PC-3 (cell line): ENCODE measurements at regions not wholly inside any gene's neighbourhood (a gene's known extent, or its start where the extent isn't known, plus 50 kb on each side); places are given as distances from the start of the nearest gene placed in this dataset.

Experiments used
- ATAC-seq: fragments of 200-7000 bp; cut with Tn5 transposase; 2 replicates; pipeline ENCODE4 v1.9.1; 2020; ENCODE audit warnings: mild to moderate bottlenecking, moderate library complexity
- BruUV-seq: library from RNA; stranded (reverse); fragments of 400-500 nt; replicated peaks from 2 replicates; lab custom pipeline; 2021; lab: Mats Ljungman, UMichigan
- CTCF ChIA-PET: fragments of 300-600 bp; sonication (Branson Sonifier 250); formaldehyde crosslinking; loops from one replicate; lab custom pipeline; 2022; ENCODE audit warnings: antibody characterized with exemption; lab: Charles Lee
- POLR2A ChIA-PET: fragments of 300-600 bp; sonication (Branson Sonifier 250); formaldehyde crosslinking; loops from one replicate; lab custom pipeline; 2022; ENCODE audit warnings: antibody characterized with exemption; ENCODE audit not compliant: unreplicated experiment; lab: Charles Lee
- DNase-seq: peaks from one replicate; pipeline ENCODE4 v3.0.0-alpha.2; 2015
- H2AFZ ChIP-seq: fragments of 300-600 bp; sonication (generic); 2 replicates; pipeline ENCODE4 v1.6.0; 2016; ENCODE audit warnings: antibody characterized with exemption, low read length
- H3F3A ChIP-seq: fragments of 300-600 bp; sonication (generic); one replicate; pipeline ENCODE4 v1.6.0; 2017; ENCODE audit warnings: antibody characterized with exemption, low read length, control low read depth, mild to moderate bottlenecking; ENCODE audit not compliant: unreplicated experiment
- H3K27ac ChIP-seq: fragments of 300-600 bp; sonication (generic); 2 replicates; pipeline ENCODE4 v1.5.1; 2016; ENCODE audit warnings: mild to moderate bottlenecking, low read length
- H3K27me3 ChIP-seq: fragments of 300-600 bp; sonication (generic); 2 replicates; pipeline ENCODE4 v1.6.1; 2016; ENCODE audit warnings: low read length, mixed read lengths
- H3K36me3 ChIP-seq: fragments of 300-600 bp; sonication (generic); 2 replicates; pipeline ENCODE4 v1.6.1; 2016; ENCODE audit warnings: low read depth, mixed run types, low read length, mixed read lengths
- H3K4me1 ChIP-seq: fragments of 300-600 bp; sonication (generic); 2 replicates; pipeline ENCODE4 v1.5.1; 2016; ENCODE audit warnings: low read length; ENCODE audit not compliant: insufficient read depth
- H3K4me2 ChIP-seq: fragments of 300-600 bp; sonication (generic); 2 replicates; pipeline ENCODE4 v1.6.0; 2016; ENCODE audit warnings: low read length
- H3K4me3 ChIP-seq: fragments of 300-600 bp; sonication (generic); 2 replicates; pipeline ENCODE4 v1.5.1; 2016; ENCODE audit warnings: mild to moderate bottlenecking, low read length, mixed read lengths
- H3K79me2 ChIP-seq: fragments of 300-600 bp; sonication (generic); 2 replicates; pipeline ENCODE4 v1.6.1; 2017; ENCODE audit warnings: low read length, mixed read lengths
- H3K9ac ChIP-seq: fragments of 300-600 bp; sonication (generic); 2 replicates; pipeline ENCODE4 v1.6.0; 2016; ENCODE audit warnings: mild to moderate bottlenecking, low read length
- H3K9me2 ChIP-seq: fragments of 300-600 bp; sonication (generic); replicated peaks from 2 replicates; pipeline ENCODE4 v1.6.1; 2016; ENCODE audit warnings: mixed run types, low read length, mixed read lengths
- H3K9me3 ChIP-seq: fragments of 300-600 bp; sonication (generic); 2 replicates; pipeline ENCODE4 v1.6.1; 2016; ENCODE audit warnings: low read length, mixed read lengths
- H4K20me1 ChIP-seq: fragments of 300-600 bp; sonication (generic); 2 replicates; pipeline ENCODE4 v1.6.1; 2016; ENCODE audit warnings: low read length, mixed read lengths
- EZH2 ChIP-seq: fragments of 300-600 bp; sonication (generic); IDR thresholded peaks from one replicate; pipeline ENCODE4 v1.6.1; 2017; ENCODE audit warnings: antibody characterized with exemption, mild to moderate bottlenecking, low read length; ENCODE audit not compliant: unreplicated experiment
- EZH2phosphoT487 ChIP-seq: fragments of 300-600 bp; sonication (generic); IDR thresholded peaks from 2 replicates; pipeline ENCODE4 v1.6.1; 2018; ENCODE audit warnings: mild to moderate bottlenecking, antibody characterized with exemption, low read length, borderline replicate concordance
- intact Hi-C: fragments of 100-400 bp; cut with micrococcal nuclease; formaldehyde crosslinking; loops from 2 replicates; pipeline ENCODE4 v1.9.0; 2023
- TF ChIP-seq, protein P1 (sequence below): fragments of 300-600 bp; sonication (generic); conservative IDR thresholded peaks from 2 replicates; pipeline ENCODE4 v1.5.1; 2017; ENCODE audit warnings: antibody characterized with exemption, low read depth, mild to moderate bottlenecking, low read length

DNA sequence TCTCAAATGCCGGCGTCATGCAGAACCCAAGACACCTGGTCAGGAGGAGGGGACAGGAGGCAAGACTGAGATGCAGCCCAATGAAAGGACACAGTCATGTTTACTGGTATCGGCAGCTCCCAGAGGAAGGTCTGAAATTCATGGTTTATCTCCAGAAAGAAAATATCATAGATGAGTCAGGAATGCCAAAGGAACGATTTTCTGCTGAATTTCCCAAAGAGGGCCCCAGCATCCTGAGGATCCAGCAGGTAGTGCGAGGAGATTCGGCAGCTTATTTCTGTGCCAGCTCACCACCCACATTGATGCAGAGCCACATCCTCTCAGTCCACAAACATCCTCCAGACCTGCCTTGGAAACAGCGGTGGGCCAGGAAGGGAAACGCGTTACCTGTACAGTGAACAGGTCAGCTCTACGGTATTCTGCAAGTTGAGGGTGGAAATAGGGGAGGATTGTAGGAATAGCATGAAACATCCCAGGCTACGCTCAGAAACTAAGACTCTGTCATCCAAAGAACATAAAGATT is 133.1 kb upstream of the PRSS1 start:
- no peaks in the 10 kb centered on the region for H3K9me3 ChIP-seq
- no peaks in the 10 kb centered on the region for H3K9me2 ChIP-seq
- no peaks in the 10 kb centered on the region for H3F3A ChIP-seq
- DNase-seq (no peak), ATAC-seq (no peak)
- CTCF ChIA-PET = no interaction called here
- no peaks in the 10 kb centered on the region for H3K36me3 ChIP-seq
- TF ChIP-seq EZH2 (no peak), EZH2phosphoT487 (no peak)
- TF ChIP-seq, protein P1, sequence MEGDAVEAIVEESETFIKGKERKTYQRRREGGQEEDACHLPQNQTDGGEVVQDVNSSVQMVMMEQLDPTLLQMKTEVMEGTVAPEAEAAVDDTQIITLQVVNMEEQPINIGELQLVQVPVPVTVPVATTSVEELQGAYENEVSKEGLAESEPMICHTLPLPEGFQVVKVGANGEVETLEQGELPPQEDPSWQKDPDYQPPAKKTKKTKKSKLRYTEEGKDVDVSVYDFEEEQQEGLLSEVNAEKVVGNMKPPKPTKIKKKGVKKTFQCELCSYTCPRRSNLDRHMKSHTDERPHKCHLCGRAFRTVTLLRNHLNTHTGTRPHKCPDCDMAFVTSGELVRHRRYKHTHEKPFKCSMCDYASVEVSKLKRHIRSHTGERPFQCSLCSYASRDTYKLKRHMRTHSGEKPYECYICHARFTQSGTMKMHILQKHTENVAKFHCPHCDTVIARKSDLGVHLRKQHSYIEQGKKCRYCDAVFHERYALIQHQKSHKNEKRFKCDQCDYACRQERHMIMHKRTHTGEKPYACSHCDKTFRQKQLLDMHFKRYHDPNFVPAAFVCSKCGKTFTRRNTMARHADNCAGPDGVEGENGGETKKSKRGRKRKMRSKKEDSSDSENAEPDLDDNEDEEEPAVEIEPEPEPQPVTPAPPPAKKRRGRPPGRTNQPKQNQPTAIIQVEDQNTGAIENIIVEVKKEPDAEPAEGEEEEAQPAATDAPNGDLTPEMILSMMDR = no peak
- H3K4me3 ChIP-seq = no peak overlapping the region
- H4K20me1 ChIP-seq = no peaks in the 10 kb centered on the region
- no peaks in the 10 kb centered on the region for H3K79me2 ChIP-seq
- H3K9ac ChIP-seq = no peak overlapping the region
- no TSS peak for BruUV-seq
- POLR2A ChIA-PET = no interaction called here
- H3K27me3 ChIP-seq = no peaks in the 10 kb centered on the region
- H3K27ac ChIP-seq = no peak overlapping the region
- peaks cover 23% of the 10 kb centered on the region for H3K4me1 ChIP-seq
- intact Hi-C loops = no loop called here
- H3K4me2 ChIP-seq = no peak overlapping the region
- no peak overlapping the region for H2AFZ ChIP-seq

DNA sequence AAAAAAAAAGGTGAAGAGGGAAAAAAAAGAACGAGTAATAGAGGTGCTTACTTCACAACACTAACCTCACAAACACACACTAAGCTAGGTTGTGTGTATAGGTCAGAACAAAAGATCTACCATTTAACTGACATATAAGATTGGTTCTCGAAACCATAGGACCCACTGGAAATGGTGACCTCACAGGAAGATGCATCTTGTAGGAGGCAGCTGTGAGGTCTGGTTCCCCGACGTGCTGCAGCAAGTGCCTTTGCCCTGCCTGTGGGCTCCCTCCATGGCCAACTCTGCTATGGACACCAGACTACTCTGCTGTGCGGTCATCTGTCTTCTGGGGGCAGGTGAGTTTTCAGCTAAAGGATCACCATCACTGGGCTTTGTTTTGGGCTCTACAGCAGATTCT is 133.8 kb upstream of the PRSS1 start:
- no peaks in the 10 kb centered on the region for H3F3A ChIP-seq
- H3K36me3 ChIP-seq = no peaks in the 10 kb centered on the region
- H3K9me2 ChIP-seq = no peaks in the 10 kb centered on the region
- H4K20me1 ChIP-seq = no peaks in the 10 kb centered on the region
- H3K9ac ChIP-seq = no peak overlapping the region
- TF ChIP-seq EZH2phosphoT487 = no peak
- TF ChIP-seq, protein P1 = no peak
- TF ChIP-seq EZH2 = no peak
- H3K79me2 ChIP-seq = no peaks in the 10 kb centered on the region
- no peak overlapping the region for H2AFZ ChIP-seq
- intact Hi-C loops = no loop called here
- ChIA-PET POLR2A (no interaction called here), CTCF (interaction anchor here (0.7 kb wide), 1 partner anchor 9 kb away, joined by 7 read pairs; no protein-coding TSS in a partner anchor)
- no peak overlapping the region for H3K4me3 ChIP-seq
- BruUV-seq = no TSS peak
- no peak overlapping the region for H3K4me2 ChIP-seq
- H3K4me1 ChIP-seq = peaks cover 23% of the 10 kb centered on the region
- H3K27ac ChIP-seq = no peak overlapping the region
- no peak for ATAC-seq
- no peak for DNase-seq
- H3K27me3 ChIP-seq = no peaks in the 10 kb centered on the region
- no peaks in the 10 kb centered on the region for H3K9me3 ChIP-seq

DNA sequence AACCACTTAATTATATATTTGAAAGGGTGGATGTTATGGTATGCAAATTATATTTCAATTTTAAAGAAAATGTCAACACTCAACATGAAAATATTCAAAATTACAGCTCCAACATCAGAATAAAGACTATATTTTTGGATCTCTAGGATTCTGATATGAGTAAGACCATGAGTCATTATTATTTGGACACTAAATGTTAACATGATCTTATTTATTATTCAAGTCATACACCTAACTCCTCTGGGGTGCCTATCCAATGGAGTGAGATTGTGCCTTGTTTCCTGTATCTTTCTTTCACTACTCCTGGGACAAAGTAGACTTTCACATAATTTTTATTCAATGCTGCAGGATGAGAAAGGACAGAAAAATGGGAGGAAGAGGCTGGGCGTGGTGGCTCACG is 135.2 kb upstream of the PRSS1 start:
- H3K27me3 ChIP-seq = no peaks in the 10 kb centered on the region
- no peaks in the 10 kb centered on the region for H3F3A ChIP-seq
- peaks cover 23% of the 10 kb centered on the region for H3K4me1 ChIP-seq
- H4K20me1 ChIP-seq = no peaks in the 10 kb centered on the region
- no TSS peak for BruUV-seq
- H3K9ac ChIP-seq = no peak overlapping the region
- H3K36me3 ChIP-seq = no peaks in the 10 kb centered on the region
- peak; percentile 66 for DNase-seq
- no peaks in the 10 kb centered on the region for H3K9me2 ChIP-seq
- TF ChIP-seq, protein P1 = no peak
- TF ChIP-seq EZH2phosphoT487 (no peak), EZH2 (no peak)
- H3K27ac ChIP-seq = peak overlapping the region; percentile 36; the same call in 1 of the 2 replicates
- H2AFZ ChIP-seq = no peak overlapping the region
- H3K79me2 ChIP-seq = no peaks in the 10 kb centered on the region
- ChIA-PET POLR2A (interaction anchor here (0.6 kb wide), 2 partner anchors 20 to 27 kb away, joined by 3 to 4 read pairs; no protein-coding TSS in a partner anchor), CTCF (interaction anchor here (0.6 to 1.0 kb wide), 3 partner anchors 10 to 602 kb away, joined by 3 to 4 read pairs (median 4); no protein-coding TSS in a partner anchor)
- intact Hi-C loops = no loop called here
- H3K9me3 ChIP-seq = no peaks in the 10 kb centered on the region
- H3K4me3 ChIP-seq = no peak overlapping the region
- peak overlapping the region; percentile 38; the same call in 1 of the 2 replicates for H3K4me2 ChIP-seq
- ATAC-seq = peak; percentile 86
